Stimulated activated memory B cell treated with anti-CD40 and anti-IgM and Interleukin-4, amounts not matched to agents 10 μg/mL and 1 μg/mL and 100 μg/mL, for 72 hours (primary cell): ENCODE measurements at regions not wholly inside any gene's neighbourhood (a gene's known extent, or its start where the extent isn't known, plus 50 kb on each side); places are given as distances from the start of the nearest gene placed in this dataset.

Experiments used
- ATAC-seq: fragments of 150-1000 bp; cut with Tn5 transposase; 2 replicates; pipeline ENCODE4 v1.10.0; 2021
- H3K27ac Mint-ChIP-seq: one replicate; pipeline ENCODE4 v1.8.0; 2022; ENCODE audit warnings: mild to moderate bottlenecking, mixed read lengths
- H3K27me3 Mint-ChIP-seq: one replicate; pipeline ENCODE4 v1.8.0; 2022; ENCODE audit warnings: mixed read lengths
- H3K36me3 Mint-ChIP-seq: one replicate; pipeline ENCODE4 v1.8.0; 2022; ENCODE audit warnings: mixed read lengths
- H3K4me1 Mint-ChIP-seq: one replicate; pipeline ENCODE4 v1.8.0; 2022; ENCODE audit warnings: mixed read lengths
- H3K4me3 Mint-ChIP-seq: one replicate; pipeline ENCODE4 v1.8.0; 2022; ENCODE audit warnings: mild to moderate bottlenecking, moderate library complexity, mixed read lengths
- H3K9me3 Mint-ChIP-seq: one replicate; pipeline ENCODE4 v1.8.0; 2022; ENCODE audit warnings: mixed read lengths

DNA sequence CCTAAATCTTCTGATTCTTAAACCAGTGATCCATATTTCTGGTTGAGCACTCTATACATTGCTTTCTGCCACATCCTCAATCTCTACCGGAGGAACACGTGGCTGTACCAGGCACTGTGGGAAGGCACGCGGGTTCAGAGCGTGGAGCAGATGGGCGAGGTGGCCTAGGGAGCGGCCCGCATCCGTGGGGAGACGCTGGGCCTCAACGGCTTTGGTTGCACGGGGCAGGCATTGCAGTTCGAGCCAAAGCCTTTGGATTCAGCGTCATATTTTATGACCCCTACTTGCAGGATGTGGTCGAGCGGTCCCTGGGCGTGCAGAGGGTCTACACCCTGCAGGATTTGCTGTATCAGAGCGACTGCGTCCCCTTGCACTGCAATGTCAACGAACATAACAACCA is 197.2 kb upstream of the RGMB start:
- H3K27ac Mint-ChIP-seq, result no peak overlapping the region
- no peaks in the 10 kb centered on the region for H3K4me1 Mint-ChIP-seq
- H3K27me3 Mint-ChIP-seq, result no peaks in the 10 kb centered on the region
- no peak overlapping the region for H3K4me3 Mint-ChIP-seq
- no peak for ATAC-seq
- H3K36me3 Mint-ChIP-seq, result no peaks in the 10 kb centered on the region
- no peaks in the 10 kb centered on the region for H3K9me3 Mint-ChIP-seq

DNA sequence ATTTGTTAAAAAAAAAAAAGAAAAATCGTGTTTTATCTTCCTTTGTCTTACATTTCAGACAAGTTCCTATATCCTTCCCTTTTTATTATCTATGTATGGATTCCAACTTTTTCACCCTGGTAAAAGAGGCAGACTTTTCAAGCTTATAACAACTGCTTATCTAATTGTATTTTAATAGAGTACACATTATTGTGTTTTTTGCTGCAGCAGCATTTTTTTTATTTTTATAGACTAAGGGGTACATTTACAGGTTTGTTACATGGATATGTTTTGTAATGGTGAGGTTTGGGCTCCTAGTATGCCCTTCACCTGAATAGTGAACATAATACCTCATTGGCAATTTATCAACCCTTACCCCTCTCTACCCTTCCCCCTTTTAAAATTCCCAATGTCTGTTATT is 195.0 kb upstream of the RGMB start:
- Mint-ChIP-seq H3K4me3 (no peak overlapping the region), H3K27me3 (no peaks in the 10 kb centered on the region), H3K36me3 (no peaks in the 10 kb centered on the region), H3K4me1 (no peaks in the 10 kb centered on the region), H3K27ac (no peak overlapping the region), H3K9me3 (no peaks in the 10 kb centered on the region)
- no peak for ATAC-seq

- no peak for ATAC-seq
- H3K9me3 Mint-ChIP-seq, result no peaks in the 10 kb centered on the region
- no peaks in the 10 kb centered on the region for H3K36me3 Mint-ChIP-seq
- H3K27me3 Mint-ChIP-seq, result no peaks in the 10 kb centered on the region
- no peak overlapping the region for H3K4me3 Mint-ChIP-seq
- no peaks in the 10 kb centered on the region for H3K4me1 Mint-ChIP-seq
- no peak overlapping the region for H3K27ac Mint-ChIP-seq
These were observed 192.1 kb upstream of the RGMB start for GRCh38 chr5:98581112-98581997.

DNA sequence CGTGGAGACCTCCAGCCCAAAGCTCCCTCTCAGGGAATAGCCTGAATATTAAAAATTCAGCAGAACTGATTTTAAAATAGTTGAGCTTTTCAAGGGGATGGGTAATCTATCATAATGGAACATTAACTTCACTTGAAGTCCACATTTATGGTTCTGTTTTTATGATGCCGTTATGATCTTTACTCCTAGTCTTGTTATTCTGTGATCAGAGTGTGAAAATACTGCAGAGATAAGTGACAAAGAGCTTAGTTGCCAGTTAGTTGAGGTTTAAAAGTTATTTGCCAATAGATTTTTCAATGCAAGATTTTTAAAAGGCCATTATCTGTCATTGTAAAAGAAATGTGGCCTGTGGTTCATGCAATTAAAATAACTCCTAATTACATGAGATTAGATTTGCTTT is 189.9 kb upstream of the RGMB start:
- Mint-ChIP-seq H3K4me3 (no peak overlapping the region), H3K36me3 (no peaks in the 10 kb centered on the region), H3K27ac (no peak overlapping the region), H3K4me1 (no peaks in the 10 kb centered on the region), H3K9me3 (no peaks in the 10 kb centered on the region), H3K27me3 (no peaks in the 10 kb centered on the region)
- ATAC-seq, result no peak

- Mint-ChIP-seq H3K27me3 (no peaks in the 10 kb centered on the region), H3K4me3 (no peak overlapping the region), H3K36me3 (no peaks in the 10 kb centered on the region), H3K4me1 (no peaks in the 10 kb centered on the region), H3K9me3 (peaks cover 3% of the 10 kb centered on the region), H3K27ac (no peak overlapping the region)
- no peak for ATAC-seq
These were observed 187.7 kb upstream of the RGMB start for GRCh38 chr5:98585661-98586310.

DNA sequence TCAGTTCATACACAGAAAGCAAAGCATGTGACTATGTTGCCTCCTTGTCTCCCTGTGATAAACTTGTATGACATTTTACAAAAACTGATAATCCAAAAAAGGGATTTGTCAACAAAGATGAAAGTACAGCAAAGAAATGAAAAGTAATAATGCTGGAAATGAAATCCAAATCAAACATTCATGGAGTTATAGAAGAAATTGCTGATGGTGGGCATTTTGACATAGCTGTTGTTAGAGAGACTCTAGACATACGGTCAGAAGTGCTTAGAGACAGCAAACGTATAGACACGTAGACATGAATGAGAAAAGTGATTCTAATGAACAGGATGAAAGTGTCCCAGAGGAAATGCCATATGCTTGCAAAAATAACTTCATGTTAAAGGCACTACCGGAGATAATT is 186.9 kb upstream of the RGMB start:
- H3K27ac Mint-ChIP-seq, result no peak overlapping the region
- H3K4me1 Mint-ChIP-seq, result no peaks in the 10 kb centered on the region
- H3K9me3 Mint-ChIP-seq, result peaks cover 3% of the 10 kb centered on the region
- no peak for ATAC-seq
- H3K27me3 Mint-ChIP-seq, result no peaks in the 10 kb centered on the region
- no peaks in the 10 kb centered on the region for H3K36me3 Mint-ChIP-seq
- no peak overlapping the region for H3K4me3 Mint-ChIP-seq

DNA sequence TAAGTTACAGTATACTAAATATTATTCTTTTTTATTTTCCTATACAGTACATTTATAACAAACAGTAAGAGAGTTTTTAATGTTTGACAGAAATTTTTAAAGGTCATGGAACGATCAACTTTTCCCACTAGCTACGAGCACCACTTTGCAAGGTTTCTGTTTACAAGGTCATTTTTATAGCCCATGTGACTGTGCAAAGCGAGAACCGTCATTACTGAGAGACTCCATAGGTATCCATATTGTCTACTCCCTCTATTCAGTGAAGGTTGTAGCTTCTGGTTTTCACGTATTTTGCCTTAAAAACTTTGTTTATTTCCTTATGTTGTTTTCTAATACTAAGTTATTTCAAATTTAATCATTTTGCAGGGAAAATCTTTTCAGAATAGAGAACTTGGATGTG is 186.3 kb upstream of the RGMB start:
- peaks cover 3% of the 10 kb centered on the region for H3K9me3 Mint-ChIP-seq
- no peak overlapping the region for H3K27ac Mint-ChIP-seq
- ATAC-seq, result no peak
- no peaks in the 10 kb centered on the region for H3K36me3 Mint-ChIP-seq
- no peaks in the 10 kb centered on the region for H3K4me1 Mint-ChIP-seq
- no peak overlapping the region for H3K4me3 Mint-ChIP-seq
- H3K27me3 Mint-ChIP-seq, result no peaks in the 10 kb centered on the region

- no peak overlapping the region for H3K4me3 Mint-ChIP-seq
- H3K27me3 Mint-ChIP-seq, result no peaks in the 10 kb centered on the region
- no peaks in the 10 kb centered on the region for H3K36me3 Mint-ChIP-seq
- H3K27ac Mint-ChIP-seq, result no peak overlapping the region
- H3K4me1 Mint-ChIP-seq, result no peaks in the 10 kb centered on the region
- peaks cover 3% of the 10 kb centered on the region for H3K9me3 Mint-ChIP-seq
- ATAC-seq, result no peak
These were observed 185.2 kb upstream of the RGMB start for GRCh38 chr5:98588215-98588614.

DNA sequence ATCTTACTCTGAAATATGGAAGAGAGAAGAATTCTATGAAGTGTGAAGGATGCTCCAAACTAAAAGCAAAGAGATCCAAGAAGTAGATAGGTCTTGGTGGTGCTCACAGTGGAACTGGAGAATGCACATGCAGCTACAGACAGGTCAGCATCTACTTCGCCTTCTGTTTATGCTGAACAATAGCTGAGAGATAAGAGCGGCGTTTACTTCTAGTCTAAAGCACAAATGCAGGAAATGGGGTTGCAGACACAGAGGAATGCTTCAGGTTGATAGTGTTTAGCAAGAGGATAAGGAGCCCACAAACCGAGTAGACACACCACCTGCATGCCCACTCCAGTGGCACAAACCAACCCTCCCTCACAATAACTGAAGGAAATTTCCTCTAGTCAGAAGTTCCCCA is 180.0 kb upstream of the RGMB start:
- H3K4me3 Mint-ChIP-seq, result no peak overlapping the region
- no peak overlapping the region for H3K27ac Mint-ChIP-seq
- H3K4me1 Mint-ChIP-seq, result no peaks in the 10 kb centered on the region
- H3K27me3 Mint-ChIP-seq, result no peaks in the 10 kb centered on the region
- H3K36me3 Mint-ChIP-seq, result no peaks in the 10 kb centered on the region
- no peak for ATAC-seq
- peaks cover 3% of the 10 kb centered on the region for H3K9me3 Mint-ChIP-seq

DNA sequence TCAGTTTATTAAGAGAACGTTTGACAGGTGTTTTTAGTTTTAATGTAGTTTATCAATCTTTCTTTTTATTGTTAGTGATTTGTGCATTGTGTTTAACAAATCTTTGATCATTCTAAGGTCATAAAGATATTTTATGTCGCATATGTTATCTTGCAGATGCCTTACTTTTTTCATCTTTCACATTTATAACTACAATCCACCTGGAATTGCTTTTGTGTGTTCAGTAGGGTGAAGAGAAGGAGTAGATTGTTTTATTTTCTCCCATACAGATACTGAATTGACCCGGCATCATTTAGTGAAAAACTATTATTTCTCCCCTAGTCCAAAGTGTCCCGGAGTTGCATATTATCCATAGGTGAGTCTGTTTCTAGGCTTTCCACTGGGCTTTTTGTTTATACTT is 179.4 kb upstream of the RGMB start:
- peaks cover 3% of the 10 kb centered on the region for H3K9me3 Mint-ChIP-seq
- H3K27me3 Mint-ChIP-seq, result no peaks in the 10 kb centered on the region
- no peaks in the 10 kb centered on the region for H3K4me1 Mint-ChIP-seq
- no peak for ATAC-seq
- no peaks in the 10 kb centered on the region for H3K36me3 Mint-ChIP-seq
- H3K4me3 Mint-ChIP-seq, result no peak overlapping the region
- H3K27ac Mint-ChIP-seq, result no peak overlapping the region

GRCh38 chr5:98599016-98599415 is 174.4 kb upstream of the RGMB start:
- no peak overlapping the region for H3K27ac Mint-ChIP-seq
- H3K4me1 Mint-ChIP-seq, result no peaks in the 10 kb centered on the region
- no peaks in the 10 kb centered on the region for H3K27me3 Mint-ChIP-seq
- no peak for ATAC-seq
- no peak overlapping the region for H3K4me3 Mint-ChIP-seq
- H3K36me3 Mint-ChIP-seq, result no peaks in the 10 kb centered on the region
- H3K9me3 Mint-ChIP-seq, result peaks cover 5% of the 10 kb centered on the region

DNA sequence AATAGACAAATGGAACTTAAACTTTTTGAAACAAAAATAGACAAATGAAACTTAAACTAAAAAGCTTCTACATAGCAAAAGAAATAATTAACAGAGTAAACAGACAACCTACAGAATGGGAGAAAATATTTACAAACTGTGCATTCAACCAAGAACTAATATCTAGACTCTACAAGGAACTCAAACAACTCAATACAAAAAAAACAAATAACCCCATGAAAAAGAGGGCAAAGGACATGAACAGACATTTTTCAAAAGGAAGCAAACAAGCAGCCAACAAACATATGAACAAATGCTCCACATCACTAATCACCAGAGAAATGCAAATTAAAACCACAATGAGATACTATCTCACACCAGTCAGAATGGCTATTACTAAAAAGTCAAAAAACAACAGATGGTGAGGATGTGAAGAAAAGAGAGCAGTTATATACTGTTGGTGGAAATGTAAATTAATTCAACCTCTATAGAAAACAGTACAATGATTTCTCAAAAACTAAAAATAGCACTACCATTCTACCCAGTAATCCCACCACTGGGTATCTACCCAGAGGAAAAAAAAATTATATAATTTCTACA is 170.8 kb upstream of the RGMB start:
- ATAC-seq, result no peak
- Mint-ChIP-seq H3K27ac (no peak overlapping the region), H3K4me3 (no peak overlapping the region), H3K36me3 (no peaks in the 10 kb centered on the region), H3K9me3 (peaks cover 5% of the 10 kb centered on the region), H3K27me3 (no peaks in the 10 kb centered on the region), H3K4me1 (no peaks in the 10 kb centered on the region)

DNA sequence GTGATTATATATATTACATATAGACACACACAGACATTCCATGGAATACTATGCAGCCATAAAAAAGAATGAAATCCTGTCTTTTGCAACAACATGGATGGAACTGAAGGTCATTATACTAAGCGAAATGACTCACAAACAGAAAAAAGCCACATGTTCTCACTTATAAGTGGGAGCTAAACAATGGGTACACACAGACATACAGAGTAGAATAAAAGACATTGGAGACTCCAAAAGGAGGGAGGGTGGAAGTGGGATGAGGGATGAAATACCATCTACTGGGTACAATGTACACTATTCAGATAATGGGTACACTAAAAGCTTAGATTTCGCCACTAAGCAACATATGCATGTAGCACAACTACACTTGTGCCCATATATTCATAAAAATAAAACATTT is 170.0 kb upstream of the RGMB start:
- Mint-ChIP-seq H3K27me3 (no peaks in the 10 kb centered on the region), H3K36me3 (no peaks in the 10 kb centered on the region)

DNA sequence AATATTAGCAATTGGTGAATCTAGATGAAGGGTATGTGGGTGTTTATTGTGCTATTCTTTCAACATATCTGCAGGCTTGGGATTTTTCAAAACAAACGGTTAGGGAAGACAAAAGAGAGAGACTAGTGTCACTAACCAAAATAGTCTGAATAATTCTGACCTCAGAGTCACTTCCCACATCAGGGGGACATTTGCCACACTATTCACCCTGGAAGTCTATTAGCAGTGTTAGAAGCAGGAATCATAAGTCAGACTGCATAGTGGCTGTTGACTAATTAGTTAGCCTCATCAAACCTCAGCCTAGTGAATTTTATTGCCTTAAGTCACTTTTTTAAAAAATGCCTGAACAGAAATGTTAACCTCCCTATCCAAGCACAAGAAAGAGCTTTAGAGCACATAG is 169.2 kb upstream of the RGMB start:
- H3K4me1 Mint-ChIP-seq, result no peaks in the 10 kb centered on the region
- no peak for ATAC-seq
- H3K27me3 Mint-ChIP-seq, result no peaks in the 10 kb centered on the region
- H3K9me3 Mint-ChIP-seq, result peaks cover 5% of the 10 kb centered on the region
- no peaks in the 10 kb centered on the region for H3K36me3 Mint-ChIP-seq
- H3K27ac Mint-ChIP-seq, result no peak overlapping the region
- no peak overlapping the region for H3K4me3 Mint-ChIP-seq

More for the DNA sequence above, 170.0 kb upstream of the RGMB start:
- H3K4me3 Mint-ChIP-seq, result no peak overlapping the region
- no peak overlapping the region for H3K27ac Mint-ChIP-seq
- peaks cover 5% of the 10 kb centered on the region for H3K9me3 Mint-ChIP-seq
- ATAC-seq, result no peak
- no peaks in the 10 kb centered on the region for H3K4me1 Mint-ChIP-seq

GRCh38 chr5:98604721-98605425 is 168.6 kb upstream of the RGMB start:
- no peaks in the 10 kb centered on the region for H3K4me1 Mint-ChIP-seq
- H3K27ac Mint-ChIP-seq, result no peak overlapping the region
- H3K36me3 Mint-ChIP-seq, result no peaks in the 10 kb centered on the region
- no peak overlapping the region for H3K4me3 Mint-ChIP-seq
- H3K27me3 Mint-ChIP-seq, result no peaks in the 10 kb centered on the region
- ATAC-seq, result peak; percentile 36
- H3K9me3 Mint-ChIP-seq, result peaks cover 5% of the 10 kb centered on the region
